ENCODE measurements at regions not wholly inside any gene's neighbourhood (a gene's known extent, or its start where the extent isn't known, plus 50 kb on each side); places are given as distances from the start of the nearest gene placed in this dataset.

- no peak for DNase-seq
Observed at GRCh38 chr14:97367278-97367677, 570.1 kb downstream of the VRK1 start.

DNA sequence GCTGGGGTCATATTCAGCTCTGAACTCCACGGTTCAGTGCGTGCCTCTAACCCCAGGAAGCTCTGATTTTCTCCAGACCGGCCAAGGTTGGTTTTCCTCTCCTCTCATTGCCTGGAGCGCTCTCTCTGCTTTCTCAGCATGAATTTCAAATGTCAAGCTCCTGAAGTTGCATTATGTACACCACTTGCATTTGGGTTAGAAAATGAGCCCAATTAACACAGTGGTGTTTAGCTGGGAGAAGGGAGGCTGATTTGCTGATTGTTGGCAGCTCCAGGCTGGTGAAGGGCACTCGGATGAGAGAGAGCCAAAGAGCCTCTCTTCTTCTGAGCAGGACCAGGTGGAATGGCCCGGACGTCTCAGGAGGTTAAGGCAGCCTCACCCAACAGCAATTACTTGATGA, 570.9 kb downstream of the VRK1 start:
- DNase-seq, result no peak

- DNase-seq, result no peak
Observed at GRCh38 chr14:97368900-97369564, 571.9 kb downstream of the VRK1 start.

DNA sequence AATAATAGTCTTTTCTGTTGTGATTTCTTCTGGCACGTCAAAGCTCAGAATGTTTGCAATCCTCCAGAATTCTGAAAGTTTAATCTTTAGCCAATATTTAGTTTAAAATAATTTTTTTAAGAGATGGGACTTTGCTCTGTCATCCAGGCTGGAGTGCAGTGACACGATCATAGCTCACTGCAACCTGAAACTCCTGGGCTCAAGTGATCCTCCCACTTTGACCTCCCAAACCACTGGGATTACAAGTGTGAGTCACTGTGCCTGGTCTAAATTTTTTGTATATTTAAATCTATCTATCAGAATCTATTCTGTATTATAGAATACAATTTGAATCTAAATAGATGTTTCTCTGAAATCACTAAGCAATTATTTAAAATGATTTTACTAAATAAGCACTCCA, 572.7 kb downstream of the VRK1 start:
- DNase-seq, result no peak

GRCh38 chr14:97376310-97376709, 579.1 kb downstream of the VRK1 start:
- DNase-seq, result no peak

GRCh38 chr14:97377550-97377949, 580.4 kb downstream of the VRK1 start:
- DNase-seq, result no peak

DNA sequence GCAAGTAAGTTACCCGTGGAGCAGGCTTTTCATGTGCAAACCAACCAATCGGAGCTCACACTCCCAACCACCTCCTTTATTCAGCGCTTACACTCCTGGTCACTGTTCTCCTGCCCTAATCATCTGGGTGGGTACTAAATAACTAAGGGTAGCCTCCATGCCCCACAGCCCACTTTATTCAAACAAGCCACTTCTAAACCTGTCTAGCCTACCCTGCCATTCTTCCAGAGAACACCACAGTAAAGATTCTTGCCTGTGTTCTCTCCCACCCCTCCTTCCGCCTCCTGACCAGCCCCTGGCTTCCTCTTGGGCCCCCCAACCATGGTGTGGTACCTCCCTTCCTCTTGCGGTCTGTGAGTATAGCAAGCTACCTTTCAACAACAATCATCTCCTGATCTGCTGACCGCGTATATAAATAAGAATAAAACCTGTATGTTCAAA, 581.9 kb downstream of the VRK1 start:
- peak; percentile 13 for DNase-seq

GRCh38 chr14:97380539-97380941, 583.4 kb downstream of the VRK1 start:
- peak; percentile 83 for DNase-seq

- DNase-seq, result no peak
Observed at GRCh38 chr14:97381309-97381708, 584.1 kb downstream of the VRK1 start.

GRCh38 chr14:97382616-97383226, 585.5 kb downstream of the VRK1 start:
- no peak for DNase-seq

DNA sequence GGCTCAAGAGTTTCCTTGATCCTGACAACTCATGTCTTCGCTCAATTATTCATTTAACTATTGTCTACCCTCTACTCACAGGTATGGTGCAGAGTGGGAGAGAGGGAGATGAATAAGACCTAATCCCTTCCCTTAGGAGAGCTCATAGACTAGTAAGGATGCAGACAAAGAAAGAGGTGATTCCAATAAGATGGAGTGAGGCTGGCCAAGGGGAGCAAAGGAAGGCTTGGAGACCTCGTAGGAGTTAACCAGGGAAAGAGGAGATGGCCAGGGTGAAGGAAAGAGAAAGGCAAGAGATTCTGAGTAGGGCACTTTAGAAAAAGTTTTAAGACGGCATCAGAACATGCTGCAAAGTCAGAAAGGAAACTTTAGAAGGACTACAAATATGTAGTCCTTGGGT, 588.5 kb downstream of the VRK1 start:
- no peak for DNase-seq

GRCh38 chr14:97387252-97387874, 590.2 kb downstream of the VRK1 start:
- no peak for DNase-seq

- DNase-seq, result no peak
Observed at GRCh38 chr14:97388408-97388807, 591.2 kb downstream of the VRK1 start.

DNA sequence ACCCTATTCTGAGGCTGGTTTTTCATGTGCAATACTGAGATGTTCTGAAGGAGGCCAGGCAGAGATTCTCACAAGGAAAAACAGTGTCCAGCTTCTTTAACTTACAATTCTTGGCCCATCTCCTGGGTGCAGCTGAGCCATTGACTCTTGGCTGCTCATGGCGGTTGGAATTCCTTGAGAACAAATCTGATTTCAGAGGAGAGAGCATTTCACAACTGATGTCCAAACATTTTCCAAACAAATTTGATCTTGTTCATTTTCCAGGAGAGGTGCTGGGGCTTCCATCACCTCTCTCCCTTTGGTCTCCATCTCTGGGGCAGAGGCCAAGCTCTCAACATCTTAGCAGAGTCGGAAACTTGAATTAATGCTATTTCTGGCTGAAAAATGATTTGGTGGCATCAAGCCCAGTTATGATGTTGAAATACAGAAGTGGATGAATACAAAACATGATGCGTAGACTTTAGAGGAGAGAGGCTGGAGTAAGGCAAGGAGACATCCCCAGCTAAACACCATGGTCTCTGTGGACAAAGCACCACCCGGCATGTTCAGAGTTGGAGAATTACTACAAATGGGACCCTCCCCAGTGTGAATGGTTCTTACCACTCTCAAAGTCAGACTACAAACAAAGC, 593.0 kb downstream of the VRK1 start:
- no peak for DNase-seq

DNA sequence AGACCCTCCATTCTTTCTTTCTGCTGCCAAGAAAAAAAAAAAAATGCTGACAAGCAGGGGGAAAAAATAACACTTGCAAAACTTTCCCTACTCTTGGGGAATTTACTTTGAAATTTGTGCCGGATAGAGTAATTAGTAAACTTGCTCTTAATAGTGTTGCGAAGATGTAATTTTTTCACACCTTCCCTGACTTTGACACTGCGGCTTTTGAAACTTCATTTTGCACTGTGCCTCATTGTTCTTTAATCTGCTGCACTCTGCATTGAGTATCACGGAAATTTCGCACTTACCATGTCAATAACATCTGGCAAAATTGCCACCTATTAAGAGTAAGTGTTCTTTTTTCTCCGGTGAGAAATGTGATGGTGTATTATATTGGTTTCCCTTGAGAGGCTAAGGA, 596.1 kb downstream of the VRK1 start:
- DNase-seq, result no peak

DNA sequence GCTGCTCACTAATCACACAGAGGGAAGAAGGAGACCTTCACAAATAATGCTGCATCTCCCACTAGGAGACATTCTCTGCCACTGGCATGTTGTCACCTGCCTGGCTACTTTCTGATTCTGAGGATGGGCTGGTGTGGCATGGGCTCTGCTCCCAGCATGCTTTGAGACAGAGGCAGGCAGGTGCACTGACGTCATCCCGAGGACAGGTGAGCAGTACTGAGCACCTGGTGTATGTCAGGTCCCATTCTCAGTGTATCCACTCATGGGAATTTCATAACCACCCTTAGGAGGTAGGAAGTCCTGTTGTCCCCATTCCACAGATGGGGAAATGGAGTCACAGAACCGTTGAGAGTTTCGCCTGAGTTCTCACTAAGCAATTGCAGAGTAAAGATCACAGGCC, 597.9 kb downstream of the VRK1 start:
- no peak for DNase-seq

DNA sequence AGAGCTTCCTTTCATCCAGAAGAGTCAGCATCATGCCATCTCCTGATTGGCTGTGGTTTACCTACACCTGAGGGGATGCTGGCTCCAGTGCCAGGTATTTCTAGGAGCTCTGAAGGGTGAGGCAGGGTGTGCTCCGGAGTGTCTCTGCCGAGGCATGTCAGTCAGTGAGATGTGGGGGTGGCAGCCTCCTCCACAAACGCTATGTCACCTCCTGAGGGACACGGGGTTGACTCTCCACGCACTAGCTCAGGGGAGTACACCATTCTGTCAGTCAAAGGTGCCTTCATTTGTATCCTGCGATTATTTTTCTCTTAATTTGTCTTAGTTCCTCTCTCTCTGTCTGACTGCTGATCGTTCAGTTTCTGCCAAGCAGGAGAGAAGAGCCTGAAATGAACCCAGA, 604.5 kb downstream of the VRK1 start:
- no peak for DNase-seq

DNA sequence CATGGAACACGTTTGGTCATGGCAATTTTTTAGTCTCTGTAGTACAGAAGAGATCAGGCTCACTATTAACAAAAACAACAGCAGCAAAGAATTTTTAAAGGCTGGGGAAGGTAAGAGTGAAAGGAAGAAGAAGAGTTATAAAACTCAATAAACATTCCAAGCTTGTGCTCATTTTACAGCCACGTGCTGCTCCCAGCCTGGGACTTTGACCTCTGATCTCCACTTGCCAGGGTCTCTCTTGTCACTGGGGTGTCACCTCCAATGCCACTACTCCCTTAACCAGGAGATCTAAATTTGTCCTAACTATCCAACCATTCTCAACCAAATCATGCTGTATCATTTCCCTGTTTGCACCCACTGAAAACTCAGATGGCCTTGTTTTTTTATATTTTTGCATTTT, 605.1 kb downstream of the VRK1 start:
- no peak for DNase-seq

- peak; percentile 20 for DNase-seq
Observed at GRCh38 chr14:97407701-97408407, 610.7 kb downstream of the VRK1 start.

DNA sequence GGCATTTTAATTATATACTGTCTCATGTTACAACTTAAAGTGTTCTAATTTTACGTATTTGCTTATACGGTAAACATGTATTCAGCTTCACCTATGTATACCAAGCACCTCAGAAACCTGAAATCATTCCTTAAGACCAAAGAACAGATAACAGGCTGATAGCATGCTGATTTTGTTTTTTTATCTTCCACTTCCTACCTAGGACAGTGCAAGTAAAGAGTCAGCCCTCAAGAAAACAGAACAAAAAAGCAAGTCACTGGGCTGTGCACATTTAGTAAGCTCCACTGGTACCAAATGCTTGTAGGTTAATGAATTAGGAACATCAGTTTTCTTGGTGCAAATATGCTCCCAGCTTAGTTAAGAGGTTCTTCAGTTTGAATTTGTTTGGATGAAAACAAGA, 611.3 kb downstream of the VRK1 start:
- DNase-seq, result no peak

DNA sequence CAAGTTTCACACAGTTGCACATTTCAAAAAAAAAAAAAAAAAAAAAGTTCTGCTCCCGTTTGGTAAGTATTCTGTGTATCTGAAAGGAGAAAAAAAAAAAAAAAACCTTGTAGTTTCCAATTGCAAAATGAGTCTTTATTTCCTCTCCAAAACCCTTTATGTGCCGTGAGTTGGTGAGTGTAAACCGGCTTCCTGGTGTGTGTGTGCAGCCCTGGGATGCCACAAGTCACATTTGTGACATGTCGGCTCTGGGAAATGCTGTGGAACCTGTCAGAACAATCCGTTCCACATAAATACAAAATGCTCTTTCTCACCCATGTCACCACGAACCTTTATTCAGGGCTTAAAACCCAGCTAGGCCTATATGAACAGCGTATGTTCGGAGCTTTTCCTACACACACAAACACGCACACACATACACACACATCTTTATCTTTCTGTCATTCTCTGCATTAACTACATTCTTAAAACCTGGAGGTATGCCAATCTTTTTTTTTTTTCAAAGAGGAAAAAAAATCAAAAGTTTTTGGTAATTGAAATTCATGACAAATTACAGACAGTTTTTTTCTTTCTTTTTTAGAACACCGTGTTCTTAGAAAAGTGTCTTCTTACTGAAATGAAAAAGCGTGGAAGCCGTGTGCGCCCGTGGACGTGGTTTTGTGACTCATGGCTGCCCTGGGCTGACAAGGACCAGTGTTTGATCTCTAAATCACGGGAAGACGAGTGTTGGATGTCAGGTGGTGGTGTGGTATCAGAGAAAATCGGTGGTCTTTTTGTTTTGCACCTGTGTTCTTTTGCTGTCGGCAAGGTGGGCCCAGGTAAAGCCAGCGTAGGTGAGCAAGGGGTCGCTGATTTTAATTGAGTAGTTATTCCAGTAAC, 612.0 kb downstream of the VRK1 start:
- DNase-seq, result peak; percentile 63
